ENCODE measurements at regions not wholly inside any gene's neighbourhood (a gene's known extent, or its start where the extent isn't known, plus 50 kb on each side); places are given as distances from the start of the nearest gene placed in this dataset.
A peak's percentile ranks its signal among the peaks of the same experiment; 100 is the strongest.
"Not testable (repeated sequence)": the region's sequence is repeated elsewhere in the genome, so short reads cannot be mapped to it uniquely, and the experiment has no call there.

GRCh38 chr14:87754520-87755223 lies 238.3 kb downstream of the GALC start:
- no peaks in the 10 kb centered on the region for H3K36me3 Mint-ChIP-seq (ENCODE audit: insufficient read depth)
- no peak for TF ChIP-seq CTCF (IDR thresholded peaks at IDR 0.05; ENCODE audit: unreplicated experiment)
- peaks cover 6% of the 10 kb centered on the region for H3K4me1 Mint-ChIP-seq (ENCODE audit: low read depth)
- no peak for DNase-seq (ENCODE audit: low spot score, unreplicated experiment)
- no peak overlapping the region for H3K4me3 Mint-ChIP-seq (ENCODE audit: low read depth)
- peaks cover 10% of the 10 kb centered on the region for H3K27me3 Mint-ChIP-seq
- no peaks in the 10 kb centered on the region for H3K9me3 Mint-ChIP-seq (ENCODE audit: low read depth)
- no peak overlapping the region for H3K27ac Mint-ChIP-seq

- Mint-ChIP-seq H3K36me3 (ENCODE audit: insufficient read depth) (no peaks in the 10 kb centered on the region), H3K27me3 (peaks cover 2% of the 10 kb centered on the region), H3K4me1 (ENCODE audit: low read depth) (no peaks in the 10 kb centered on the region), H3K27ac (no peak overlapping the region), H3K4me3 (ENCODE audit: low read depth) (no peak overlapping the region), H3K9me3 (ENCODE audit: low read depth) (no peaks in the 10 kb centered on the region)
- no peak for TF ChIP-seq CTCF (IDR thresholded peaks at IDR 0.05; ENCODE audit: unreplicated experiment)
- DNase-seq (ENCODE audit: low spot score, unreplicated experiment) = no peak
These were observed 244.4 kb downstream of the GALC start for GRCh38 chr14:87748558-87748957.

- Mint-ChIP-seq H3K4me1 (ENCODE audit: low read depth) (no peaks in the 10 kb centered on the region), H3K27me3 (peaks cover 2% of the 10 kb centered on the region), H3K4me3 (ENCODE audit: low read depth) (no peak overlapping the region), H3K27ac (no peak overlapping the region), H3K9me3 (ENCODE audit: low read depth) (peaks cover 3% of the 10 kb centered on the region), H3K36me3 (ENCODE audit: insufficient read depth) (no peaks in the 10 kb centered on the region)
- no peak for DNase-seq (ENCODE audit: low spot score, unreplicated experiment)
- peak; percentile 71 for TF ChIP-seq CTCF (IDR thresholded peaks at IDR 0.05; ENCODE audit: unreplicated experiment)
These were observed 247.4 kb downstream of the GALC start for GRCh38 chr14:87745507-87746118.

- not testable (repeated sequence) for H3K36me3 Mint-ChIP-seq (ENCODE audit: insufficient read depth); H3K27me3 Mint-ChIP-seq; H3K4me3 Mint-ChIP-seq (ENCODE audit: low read depth); H3K9me3 Mint-ChIP-seq (ENCODE audit: low read depth); H3K4me1 Mint-ChIP-seq (ENCODE audit: low read depth); DNase-seq (ENCODE audit: low spot score, unreplicated experiment); H3K27ac Mint-ChIP-seq
These were observed 258.2 kb downstream of the GALC start for GRCh38 chr14:87734577-87735360.

- DNase-seq (ENCODE audit: low spot score, unreplicated experiment); H3K9me3 Mint-ChIP-seq (ENCODE audit: low read depth); H3K4me3 Mint-ChIP-seq (ENCODE audit: low read depth); H3K27me3 Mint-ChIP-seq; H3K36me3 Mint-ChIP-seq (ENCODE audit: insufficient read depth); H3K4me1 Mint-ChIP-seq (ENCODE audit: low read depth); H3K27ac Mint-ChIP-seq: not testable (repeated sequence)
These were observed 259.9 kb downstream of the GALC start for GRCh38 chr14:87733115-87733514.

- H3K36me3 Mint-ChIP-seq (ENCODE audit: insufficient read depth) = no peaks in the 10 kb centered on the region
- H3K9me3 Mint-ChIP-seq (ENCODE audit: low read depth) = peaks cover 6% of the 10 kb centered on the region
- no peaks in the 10 kb centered on the region for H3K4me1 Mint-ChIP-seq (ENCODE audit: low read depth)
- no peak for DNase-seq (ENCODE audit: low spot score, unreplicated experiment)
- no peak overlapping the region for H3K4me3 Mint-ChIP-seq (ENCODE audit: low read depth)
- no peaks in the 10 kb centered on the region for H3K27me3 Mint-ChIP-seq
- H3K27ac Mint-ChIP-seq = no peak overlapping the region
- no peak for TF ChIP-seq CTCF (IDR thresholded peaks at IDR 0.05; ENCODE audit: unreplicated experiment)
These were observed 260.4 kb downstream of the GALC start for GRCh38 chr14:87732562-87732961.
